CD4-positive, alpha-beta T cell (primary cell): ENCODE measurements at regions not wholly inside any gene's neighbourhood (a gene's known extent, or its start where the extent isn't known, plus 50 kb on each side); places are given as distances from the start of the nearest gene placed in this dataset.

Experiments used
- ATAC-seq: fragments of 200-7000 bp; cut with Tn5 transposase; one replicate; pipeline ENCODE4 v1.10.0; 2022; ENCODE audit warnings: mild to moderate bottlenecking; ENCODE audit not compliant: poor library complexity
- CTCF ChIA-PET: fragments of 350-600 bp; sonication (Branson Sonifier 250); formaldehyde crosslinking; loops from one replicate; lab custom pipeline; 2021; ENCODE audit warnings: antibody characterized with exemption, inconsistent platforms; lab: Charles Lee
- POLR2A ChIA-PET: fragments of 350-600 bp; sonication (Branson Sonifier 250); formaldehyde crosslinking; loops from one replicate; lab custom pipeline; 2021; ENCODE audit warnings: antibody characterized with exemption, inconsistent platforms; lab: Charles Lee
- DNase-seq, 14 experiments: peaks; one replicate each; pipeline ENCODE4 v3.0.0-alpha.2; 2013 to 2020; ENCODE audit warnings: mixed read lengths in 2 of 14
- H3K27ac ChIP-seq, 2 donors: one replicate each; pipeline versions ENCODE4 v1.5.1 to v1.7.0; 2013; ENCODE audit warnings: low read length in 2 of 2, low read depth in 1 of 2, mild to moderate bottlenecking in 1 of 2
- H3K27me3 ChIP-seq, 2 experiments: 1 replicate in 1 of 2; 2 replicates in 1 of 2; pipeline versions ENCODE4 v1.6.1 to v1.7.0; 2013; ENCODE audit warnings: low read length in 2 of 2, control low read depth in 1 of 2, mild to moderate bottlenecking in 1 of 2, moderate library complexity in 1 of 2; ENCODE audit not compliant: insufficient read depth in 2 of 2, control insufficient read depth in 1 of 2
- H3K36me3 ChIP-seq: one replicate; pipeline ENCODE4 v1.6.1; 2013; ENCODE audit warnings: low read length, control low read depth; ENCODE audit not compliant: insufficient read depth
- H3K4me1 ChIP-seq: one replicate; pipeline ENCODE4 v1.6.1; 2013; ENCODE audit warnings: low read length, control low read depth; ENCODE audit not compliant: insufficient read depth
- H3K4me3 ChIP-seq: one replicate; pipeline ENCODE4 v1.5.1; 2013; ENCODE audit warnings: mild to moderate bottlenecking, low read length, moderate library complexity
- H3K9me3 ChIP-seq, 2 experiments: 1 replicate in 1 of 2; 2 replicates in 1 of 2; pipeline versions ENCODE4 v1.6.1 to v1.7.0; 2013; ENCODE audit warnings: low read length in 2 of 2, mild to moderate bottlenecking in 2 of 2, control low read depth in 1 of 2, moderate library complexity in 1 of 2; ENCODE audit not compliant: control insufficient read depth in 1 of 2, insufficient read depth in 1 of 2
- H3K27ac Mint-ChIP-seq: one replicate; pipeline ENCODE4 v1.8.0; 2020; ENCODE audit warnings: mixed read lengths
- H3K27me3 Mint-ChIP-seq: one replicate; pipeline ENCODE4 v1.8.0; 2021; ENCODE audit warnings: mixed read lengths
- H3K36me3 Mint-ChIP-seq: one replicate; pipeline ENCODE4 v1.8.0; 2021; ENCODE audit warnings: low read depth, mixed read lengths
- H3K4me1 Mint-ChIP-seq: one replicate; pipeline ENCODE4 v1.8.0; 2021; ENCODE audit warnings: low read depth, mixed read lengths
- H3K4me3 Mint-ChIP-seq: one replicate; pipeline ENCODE4 v1.8.0; 2020; ENCODE audit warnings: mild to moderate bottlenecking, mixed read lengths
- H3K9me3 Mint-ChIP-seq: one replicate; pipeline ENCODE4 v1.8.0; 2020; ENCODE audit warnings: mixed read lengths
- CTCF ChIP-seq: fragments of 200-600 bp; IDR thresholded peaks from one replicate; pipeline ENCODE4 v1.8.0; 2022; ENCODE audit warnings: antibody characterized with exemption, mild to moderate bottlenecking
- intact Hi-C, 2 experiments: fragments of 100-400 bp; cut with DNase I in 1 of 2; cut with micrococcal nuclease in 1 of 2; formaldehyde crosslinking; loops; one replicate each; pipeline versions ENCODE4 v1.15.1 to v1.9.0; 2023 to 2025; cut with DNase I, micrococcal nuclease

- H3K36me3 ChIP-seq, result no peaks in the 10 kb centered on the region
- H3K4me3 Mint-ChIP-seq, result no peak overlapping the region
- ChIA-PET POLR2A (no interaction called here), CTCF (no interaction called here)
- no peaks in the 10 kb centered on the region for H3K27me3 ChIP-seq
- H3K27me3 Mint-ChIP-seq, result no peaks in the 10 kb centered on the region
- ATAC-seq (no peak), DNase-seq (no peak)
- H3K4me1 Mint-ChIP-seq, result no peaks in the 10 kb centered on the region
- H3K27ac Mint-ChIP-seq, result no peak overlapping the region
- H3K4me3 ChIP-seq, result no peak overlapping the region
- intact Hi-C loops, result no loop called here
- no peaks in the 10 kb centered on the region for H3K36me3 Mint-ChIP-seq
- H3K9me3 ChIP-seq, result no peaks in the 10 kb centered on the region
- H3K27ac ChIP-seq, result no peak overlapping the region
- H3K4me1 ChIP-seq, result no peaks in the 10 kb centered on the region
- H3K9me3 Mint-ChIP-seq, result peaks cover 2% of the 10 kb centered on the region
- no peak for TF ChIP-seq CTCF
These were observed 115.7 kb upstream of the FAM9B start for GRCh38 chrX:9149501-9150245.

- Mint-ChIP-seq H3K4me3 (no peak overlapping the region), H3K9me3 (peaks cover 6% of the 10 kb centered on the region), H3K36me3 (no peaks in the 10 kb centered on the region), H3K4me1 (no peaks in the 10 kb centered on the region), H3K27ac (no peak overlapping the region), H3K27me3 (no peaks in the 10 kb centered on the region)
- DNase-seq (no peak), ATAC-seq (no peak)
- H3K27ac ChIP-seq, result no peak overlapping the region
- ChIA-PET POLR2A (no interaction called here), CTCF (no interaction called here)
- intact Hi-C loops, result no loop called here
- H3K36me3 ChIP-seq, result no peaks in the 10 kb centered on the region
- no peak overlapping the region for H3K4me3 ChIP-seq
- H3K27me3 ChIP-seq, result no peaks in the 10 kb centered on the region
- TF ChIP-seq CTCF, result no peak
- no peaks in the 10 kb centered on the region for H3K4me1 ChIP-seq
- no peaks in the 10 kb centered on the region for H3K9me3 ChIP-seq
These were observed 117.9 kb upstream of the FAM9B start for GRCh38 chrX:9151772-9152307.

- peaks cover 6% of the 10 kb centered on the region for H3K9me3 Mint-ChIP-seq
- intact Hi-C loops, result no loop called here
- no peak for DNase-seq
- Histone ChIP-seq H3K4me3 (no peak overlapping the region), H3K9me3 (no peaks in the 10 kb centered on the region), H3K27me3 (no peaks in the 10 kb centered on the region), H3K36me3 (no peaks in the 10 kb centered on the region), H3K27ac (no peak overlapping the region), H3K4me1 (no peaks in the 10 kb centered on the region)
- H3K36me3 Mint-ChIP-seq, result no peaks in the 10 kb centered on the region
- H3K4me1 Mint-ChIP-seq, result no peaks in the 10 kb centered on the region
- H3K27me3 Mint-ChIP-seq, result no peaks in the 10 kb centered on the region
- POLR2A ChIA-PET, result interaction anchor here (0.9 kb wide), 1 partner anchor 13 kb away, joined by 3 read pairs; no protein-coding TSS in a partner anchor
- CTCF ChIA-PET, result no interaction called here
- H3K4me3 Mint-ChIP-seq, result no peak overlapping the region
- no peak overlapping the region for H3K27ac Mint-ChIP-seq
- ATAC-seq, result no peak
- TF ChIP-seq CTCF, result no peak
These were observed 119.4 kb upstream of the FAM9B start for GRCh38 chrX:9153300-9153699.
